ENCODE measurements at regions not wholly inside any gene's neighbourhood (a gene's known extent, or its start where the extent isn't known, plus 50 kb on each side); places are given as distances from the start of the nearest gene placed in this dataset.
"Not testable (repeated sequence)": the region's sequence is repeated elsewhere in the genome, so short reads cannot be mapped to it uniquely, and the experiment has no call there.

- TF ChIP-seq OSR1 (CRISPR knock-in tag; IDR thresholded peaks at IDR 0.05) = no peak
- no peak for TF ChIP-seq ESRRG (CRISPR knock-in tag; IDR thresholded peaks at IDR 0.05)
- TF ChIP-seq, protein P1, sequence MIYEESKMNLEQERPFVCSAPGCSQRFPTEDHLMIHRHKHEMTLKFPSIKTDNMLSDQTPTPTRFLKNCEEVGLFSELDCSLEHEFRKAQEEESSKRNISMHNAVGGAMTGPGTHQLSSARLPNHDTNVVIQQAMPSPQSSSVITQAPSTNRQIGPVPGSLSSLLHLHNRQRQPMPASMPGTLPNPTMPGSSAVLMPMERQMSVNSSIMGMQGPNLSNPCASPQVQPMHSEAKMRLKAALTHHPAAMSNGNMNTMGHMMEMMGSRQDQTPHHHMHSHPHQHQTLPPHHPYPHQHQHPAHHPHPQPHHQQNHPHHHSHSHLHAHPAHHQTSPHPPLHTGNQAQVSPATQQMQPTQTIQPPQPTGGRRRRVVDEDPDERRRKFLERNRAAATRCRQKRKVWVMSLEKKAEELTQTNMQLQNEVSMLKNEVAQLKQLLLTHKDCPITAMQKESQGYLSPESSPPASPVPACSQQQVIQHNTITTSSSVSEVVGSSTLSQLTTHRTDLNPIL (CRISPR knock-in tag; IDR thresholded peaks at IDR 0.05; ENCODE audit: low read depth) = no peak
- TF ChIP-seq ZNF565 (CRISPR knock-in tag; conservative IDR thresholded peaks at IDR 0.05; ENCODE audit: low read depth) = no peak
- TF ChIP-seq TSHZ2 (CRISPR knock-in tag; IDR thresholded peaks at IDR 0.05) = no peak
- TF ChIP-seq, protein P2, sequence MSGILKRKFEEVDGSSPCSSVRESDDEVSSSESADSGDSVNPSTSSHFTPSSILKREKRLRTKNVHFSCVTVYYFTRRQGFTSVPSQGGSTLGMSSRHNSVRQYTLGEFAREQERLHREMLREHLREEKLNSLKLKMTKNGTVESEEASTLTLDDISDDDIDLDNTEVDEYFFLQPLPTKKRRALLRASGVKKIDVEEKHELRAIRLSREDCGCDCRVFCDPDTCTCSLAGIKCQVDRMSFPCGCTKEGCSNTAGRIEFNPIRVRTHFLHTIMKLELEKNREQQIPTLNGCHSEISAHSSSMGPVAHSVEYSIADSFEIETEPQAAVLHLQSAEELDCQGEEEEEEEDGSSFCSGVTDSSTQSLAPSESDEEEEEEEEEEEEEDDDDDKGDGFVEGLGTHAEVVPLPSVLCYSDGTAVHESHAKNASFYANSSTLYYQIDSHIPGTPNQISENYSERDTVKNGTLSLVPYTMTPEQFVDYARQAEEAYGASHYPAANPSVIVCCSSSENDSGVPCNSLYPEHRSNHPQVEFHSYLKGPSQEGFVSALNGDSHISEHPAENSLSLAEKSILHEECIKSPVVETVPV (CRISPR knock-in tag; IDR thresholded peaks at IDR 0.05) = no peak
- TF ChIP-seq CSDC2 (CRISPR knock-in tag; IDR thresholded peaks at IDR 0.05) = no peak
- no peak for TF ChIP-seq RARB (CRISPR knock-in tag; IDR thresholded peaks at IDR 0.05)
- TF ChIP-seq TOX (CRISPR knock-in tag; IDR thresholded peaks at IDR 0.05; ENCODE audit: borderline replicate concordance) = no peak
- TF ChIP-seq ISL1 (CRISPR knock-in tag; IDR thresholded peaks at IDR 0.05) = no peak
- no peak for TF ChIP-seq PATZ1 (CRISPR knock-in tag; IDR thresholded peaks at IDR 0.05; ENCODE audit: borderline replicate concordance)
- no peak for TF ChIP-seq ZFP30 (CRISPR knock-in tag; IDR thresholded peaks at IDR 0.05)
- no peak for ATAC-seq
Measured at GRCh38 chr4:66946761-66947160, 598.5 kb downstream of the CENPC start.

DNA sequence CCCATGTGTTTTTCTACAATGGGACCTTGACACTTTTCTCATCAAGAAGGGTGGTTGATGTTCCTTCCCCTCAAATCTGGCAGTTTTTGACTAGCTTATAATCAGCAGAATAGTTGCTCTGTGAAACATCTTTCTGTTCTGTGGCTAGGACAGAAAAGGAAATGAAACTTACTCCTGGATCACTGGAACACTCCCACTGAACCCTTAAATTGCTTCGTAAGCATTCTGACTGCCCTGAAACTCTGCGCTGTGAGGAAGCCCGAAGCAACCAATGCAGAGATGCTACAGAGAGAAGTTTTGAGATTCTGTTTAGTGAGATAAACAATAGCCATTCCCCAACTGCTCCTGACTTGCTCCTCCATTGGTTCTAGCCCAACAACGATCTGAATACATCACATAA, 602.2 kb downstream of the CENPC start:
- no peak for ATAC-seq
- TF ChIP-seq ZNF70 (CRISPR knock-in tag; IDR thresholded peaks at IDR 0.05) (no peak), BACH2 (CRISPR knock-in tag; IDR thresholded peaks at IDR 0.05; ENCODE audit: borderline replicate concordance) (no peak), ZFP30 (CRISPR knock-in tag; IDR thresholded peaks at IDR 0.05) (no peak), OSR1 (CRISPR knock-in tag; IDR thresholded peaks at IDR 0.05) (no peak), ARNTL (CRISPR knock-in tag; IDR thresholded peaks at IDR 0.05; ENCODE audit: borderline replicate concordance, low read depth) (no peak), ZNF565 (CRISPR knock-in tag; conservative IDR thresholded peaks at IDR 0.05; ENCODE audit: low read depth) (no peak), POU6F1 (CRISPR knock-in tag; IDR thresholded peaks at IDR 0.05; ENCODE audit: borderline replicate concordance, low read depth) (no peak), RARB (CRISPR knock-in tag; IDR thresholded peaks at IDR 0.05) (no peak), ZC3H10 (CRISPR knock-in tag; IDR thresholded peaks at IDR 0.05) (no peak), ZNF8 (CRISPR knock-in tag; IDR thresholded peaks at IDR 0.05) (no peak), PATZ1 (CRISPR knock-in tag; IDR thresholded peaks at IDR 0.05; ENCODE audit: borderline replicate concordance) (no peak), CSDC2 (CRISPR knock-in tag; IDR thresholded peaks at IDR 0.05) (no peak), TCF4 (CRISPR knock-in tag; IDR thresholded peaks at IDR 0.05; ENCODE audit: borderline replicate concordance) (no peak), ESRRG (CRISPR knock-in tag; IDR thresholded peaks at IDR 0.05) (no peak), ISL1 (CRISPR knock-in tag; IDR thresholded peaks at IDR 0.05) (no peak), TOX (CRISPR knock-in tag; IDR thresholded peaks at IDR 0.05; ENCODE audit: borderline replicate concordance) (no peak), GLIS3 (CRISPR knock-in tag; IDR thresholded peaks at IDR 0.05) (no peak)
- TF ChIP-seq, protein P2 (CRISPR knock-in tag; IDR thresholded peaks at IDR 0.05) = no peak

- ATAC-seq = not testable (repeated sequence)
Measured at GRCh38 chr4:66931981-66932380, 613.3 kb downstream of the CENPC start.
